ENCODE measurements at regions not wholly inside any gene's neighbourhood (a gene's known extent, or its start where the extent isn't known, plus 50 kb on each side); places are given as distances from the start of the nearest gene placed in this dataset.

GRCh38 chr12:66823857-66824570, 145.1 kb upstream of the GRIP1 start (continued):
- TF ChIP-seq ZBTB20 (tag by site-specific recombination; IDR thresholded peaks at IDR 0.05) (peak; percentile 21; the same call in 1 of the 2 replicates), ZNF654 (tag by site-specific recombination; IDR thresholded peaks at IDR 0.05; ENCODE audit: low read depth) (0 out of 2 replicates have a peak, but pooled peaks have one; percentile 1), ZNF580 (tag by site-specific recombination; IDR thresholded peaks at IDR 0.05) (0 out of 2 replicates have a peak, but pooled peaks have one; percentile 58), REPIN1 (tag by site-specific recombination; IDR thresholded peaks at IDR 0.05; ENCODE audit: low read depth) (no peak), ZNF707 (tag by site-specific recombination; IDR thresholded peaks at IDR 0.05) (no peak), PBX3 (CRISPR knock-in tag; IDR thresholded peaks at IDR 0.05) (no peak), TRIM28 (IDR thresholded peaks at IDR 0.05; ENCODE audit: borderline replicate concordance, low read length) (peak; percentile 78; the same call in 1 of the 2 replicates), ZNF324 (tag by site-specific recombination; IDR thresholded peaks at IDR 0.05) (peak; percentile 73; the same call in 1 of the 2 replicates), ZNF621 (tag by site-specific recombination; IDR thresholded peaks at IDR 0.05) (no peak), ZNF280D (tag by site-specific recombination; IDR thresholded peaks at IDR 0.05) (0 out of 2 replicates have a peak, but pooled peaks have one; percentile 36), RBAK (tag by site-specific recombination; IDR thresholded peaks at IDR 0.05) (no peak), ZNF776 (tag by site-specific recombination; IDR thresholded peaks at IDR 0.05; ENCODE audit: borderline replicate concordance) (no peak), ZNF629 (tag by site-specific recombination; IDR thresholded peaks at IDR 0.05) (peak; percentile 93), BCL11A (tag by site-specific recombination; IDR thresholded peaks at IDR 0.05; ENCODE audit: low read depth) (0 out of 2 replicates have a peak, but pooled peaks have one; percentile 40), EGR2 (tag by site-specific recombination; IDR thresholded peaks at IDR 0.05; ENCODE audit: low read depth) (no peak), ZNF221 (tag by site-specific recombination; IDR thresholded peaks at IDR 0.05; ENCODE audit: borderline replicate concordance) (no peak), MYNN (tag by site-specific recombination; IDR thresholded peaks at IDR 0.05; ENCODE audit: borderline replicate concordance) (no peak), ZSCAN30 (tag by site-specific recombination; IDR thresholded peaks at IDR 0.05) (peak; percentile 76; the same call in 1 of the 2 replicates), ZNF473 (tag by site-specific recombination; IDR thresholded peaks at IDR 0.05) (no peak), ZFP69B (tag by site-specific recombination; IDR thresholded peaks at IDR 0.05) (0 out of 2 replicates have a peak, but pooled peaks have one; percentile 23), HOXD13 (CRISPR knock-in tag; IDR thresholded peaks at IDR 0.05; ENCODE audit: borderline replicate concordance) (no peak), SP7 (tag by site-specific recombination; IDR thresholded peaks at IDR 0.05) (peak; percentile 88), ZNF548 (tag by site-specific recombination; IDR thresholded peaks at IDR 0.05) (no peak), ZNF623 (tag by site-specific recombination; IDR thresholded peaks at IDR 0.05) (no peak), ZNF157 (tag by site-specific recombination; IDR thresholded peaks at IDR 0.05) (no peak), ATF2 (tag by site-specific recombination; IDR thresholded peaks at IDR 0.05; ENCODE audit: low read depth) (peak; percentile 50), ZNF146 (tag by site-specific recombination; IDR thresholded peaks at IDR 0.05) (no peak), ZNF19 (tag by site-specific recombination; IDR thresholded peaks at IDR 0.05; ENCODE audit: low read depth) (no peak), ZNF23 (tag by site-specific recombination; IDR thresholded peaks at IDR 0.05; ENCODE audit: borderline replicate concordance) (no peak), REST (tag by site-specific recombination; IDR thresholded peaks at IDR 0.05) (no peak)
